Caco-2 (cell line): ENCODE measurements at regions not wholly inside any gene's neighbourhood (a gene's known extent, or its start where the extent isn't known, plus 50 kb on each side); places are given as distances from the start of the nearest gene placed in this dataset.

Experiments
- BruUV-seq: library from RNA; stranded (reverse); fragments of 400-500 nt; replicated peaks from 2 replicates; lab custom pipeline; 2021; lab: Mats Ljungman, UMichigan
- CTCF ChIA-PET: fragments of 300-600 bp; sonication (Branson Sonifier 250); formaldehyde crosslinking; loops from one replicate; lab custom pipeline; 2022; ENCODE audit warnings: antibody characterized with exemption; lab: Charles Lee
- POLR2A ChIA-PET: fragments of 300-600 bp; sonication (Branson Sonifier 250); formaldehyde crosslinking; loops from one replicate; lab custom pipeline; 2022; ENCODE audit warnings: antibody characterized with exemption; lab: Charles Lee
- DNase-seq, 2 experiments: peaks; one replicate each; pipeline versions ENCODE4 v3.0.0 to v3.0.0-alpha.2; 2020 to 2022
- H3K27me3 ChIP-seq: replicated peaks from 2 replicates; pipeline ENCODE4 v1.6.0; 2011; ENCODE audit warnings: low read length; ENCODE audit not compliant: control insufficient read depth, insufficient read depth
- H3K36me3 ChIP-seq: 2 replicates; pipeline ENCODE4 v1.5.1; 2011; ENCODE audit warnings: low read length; ENCODE audit not compliant: control insufficient read depth, insufficient read depth
- H3K4me1 ChIP-seq: fragments of 250-450 bp; sonication (Bioruptor Pico); 2 replicates; pipeline ENCODE4 v1.5.1; 2020; ENCODE audit warnings: mild to moderate bottlenecking
- H3K4me3 ChIP-seq: 2 replicates; pipeline ENCODE4 v1.5.1; 2011; ENCODE audit warnings: low read depth, mild to moderate bottlenecking, control low read depth, low read length
- H3K9me3 ChIP-seq: fragments of 250-450 bp; sonication (Bioruptor Pico); 2 replicates; pipeline ENCODE4 v1.5.1; 2020; ENCODE audit warnings: mild to moderate bottlenecking, moderate library complexity
- H3K27ac Mint-ChIP-seq: one replicate; pipeline ENCODE4 v1.8.0; 2022; ENCODE audit warnings: mixed read lengths; ENCODE audit not compliant: unreplicated experiment
- H3K27me3 Mint-ChIP-seq: one replicate; pipeline ENCODE4 v1.8.0; 2022; ENCODE audit warnings: mixed read lengths; ENCODE audit not compliant: insufficient read depth, unreplicated experiment
- H3K36me3 Mint-ChIP-seq: one replicate; pipeline ENCODE4 v1.8.0; 2022; ENCODE audit warnings: mild to moderate bottlenecking, mixed read lengths; ENCODE audit not compliant: insufficient read depth, unreplicated experiment
- H3K4me1 Mint-ChIP-seq: one replicate; pipeline ENCODE4 v1.8.0; 2022; ENCODE audit warnings: low read depth, mixed read lengths; ENCODE audit not compliant: unreplicated experiment
- H3K4me3 Mint-ChIP-seq: one replicate; pipeline ENCODE4 v1.8.0; 2022; ENCODE audit warnings: mild to moderate bottlenecking, moderate library complexity, mixed read lengths; ENCODE audit not compliant: unreplicated experiment
- H3K9me3 Mint-ChIP-seq: one replicate; pipeline ENCODE4 v1.8.0; 2022; ENCODE audit warnings: mixed read lengths; ENCODE audit not compliant: unreplicated experiment
- intact Hi-C: fragments of 100-400 bp; cut with micrococcal nuclease; formaldehyde crosslinking; loops from one replicate; pipeline ENCODE4 v1.10.0; 2022; ENCODE audit not compliant: unreplicated experiment
- TF ChIP-seq, protein P1 (sequence below), 2 experiments: fragments of 200-600 bp in 1 of 2; IDR thresholded peaks; 1 replicate in 1 of 2; 2 replicates in 1 of 2; pipeline versions ENCODE4 v1.5.1 to v1.8.0; 2011 to 2022; ENCODE audit warnings: antibody characterized with exemption in 1 of 2, control low read depth in 1 of 2, inconsistent platforms in 1 of 2, low read depth in 1 of 2, low read length in 1 of 2, mild to moderate bottlenecking in 1 of 2, moderate library complexity in 1 of 2; ENCODE audit not compliant: insufficient read depth in 1 of 2, severe bottlenecking in 1 of 2, unreplicated experiment in 1 of 2

DNA sequence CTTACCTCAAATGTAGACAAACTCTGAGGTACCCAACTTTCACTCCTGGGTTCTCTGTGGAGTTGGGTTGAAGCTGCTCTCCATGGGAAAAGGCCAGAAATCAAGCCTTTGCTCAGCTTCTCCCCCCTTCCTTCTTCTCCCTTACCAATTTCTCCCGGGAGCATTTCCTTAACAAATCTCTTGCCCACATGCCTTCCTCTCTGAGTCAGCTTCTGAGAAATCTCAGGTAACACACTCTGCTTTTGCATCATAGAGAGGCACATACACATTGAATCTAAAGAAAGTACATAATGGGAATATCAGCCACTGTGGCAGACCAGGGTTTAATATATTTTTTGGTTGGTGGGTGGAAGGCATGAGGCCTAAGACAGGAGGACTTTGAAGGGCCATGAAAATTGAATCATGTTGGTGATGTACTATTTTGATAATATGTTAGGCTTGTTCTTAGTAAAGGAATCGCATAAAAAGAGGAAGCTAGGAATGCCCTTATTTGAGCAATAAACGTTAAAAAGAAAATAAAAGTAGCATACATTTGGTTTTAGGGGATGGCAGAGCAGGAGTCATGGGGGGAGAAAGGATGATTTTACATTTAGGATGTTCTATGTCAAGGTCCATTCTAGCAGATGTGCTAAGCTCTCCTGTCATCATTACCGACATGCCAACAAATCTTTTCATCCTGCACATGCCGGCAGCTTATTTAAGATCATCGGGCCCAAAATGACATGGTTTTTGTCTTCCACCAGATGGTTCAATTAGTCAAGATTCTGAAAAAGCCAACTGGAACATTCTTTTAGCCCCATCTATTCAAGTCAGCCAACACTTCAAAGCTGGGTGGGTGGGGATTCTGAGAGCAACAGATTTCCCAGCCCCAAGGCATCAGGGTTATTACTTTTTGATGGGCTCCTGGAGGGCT is 199.5 kb upstream of the CLINT1 start:
- Mint-ChIP-seq H3K9me3 (no peaks in the 10 kb centered on the region), H3K27me3 (peaks cover 12% of the 10 kb centered on the region), H3K27ac (no peak overlapping the region), H3K36me3 (no peaks in the 10 kb centered on the region), H3K4me1 (no peaks in the 10 kb centered on the region), H3K4me3 (no peak overlapping the region)
- intact Hi-C loops = no loop called here
- H3K9me3 ChIP-seq = no peaks in the 10 kb centered on the region
- DNase-seq = no peak
- H3K36me3 ChIP-seq = no peaks in the 10 kb centered on the region
- no TSS peak for BruUV-seq
- H3K27me3 ChIP-seq = no peaks in the 10 kb centered on the region; the same call in 1 of the 2 replicates
- no peaks in the 10 kb centered on the region for H3K4me1 ChIP-seq
- TF ChIP-seq, protein P1, sequence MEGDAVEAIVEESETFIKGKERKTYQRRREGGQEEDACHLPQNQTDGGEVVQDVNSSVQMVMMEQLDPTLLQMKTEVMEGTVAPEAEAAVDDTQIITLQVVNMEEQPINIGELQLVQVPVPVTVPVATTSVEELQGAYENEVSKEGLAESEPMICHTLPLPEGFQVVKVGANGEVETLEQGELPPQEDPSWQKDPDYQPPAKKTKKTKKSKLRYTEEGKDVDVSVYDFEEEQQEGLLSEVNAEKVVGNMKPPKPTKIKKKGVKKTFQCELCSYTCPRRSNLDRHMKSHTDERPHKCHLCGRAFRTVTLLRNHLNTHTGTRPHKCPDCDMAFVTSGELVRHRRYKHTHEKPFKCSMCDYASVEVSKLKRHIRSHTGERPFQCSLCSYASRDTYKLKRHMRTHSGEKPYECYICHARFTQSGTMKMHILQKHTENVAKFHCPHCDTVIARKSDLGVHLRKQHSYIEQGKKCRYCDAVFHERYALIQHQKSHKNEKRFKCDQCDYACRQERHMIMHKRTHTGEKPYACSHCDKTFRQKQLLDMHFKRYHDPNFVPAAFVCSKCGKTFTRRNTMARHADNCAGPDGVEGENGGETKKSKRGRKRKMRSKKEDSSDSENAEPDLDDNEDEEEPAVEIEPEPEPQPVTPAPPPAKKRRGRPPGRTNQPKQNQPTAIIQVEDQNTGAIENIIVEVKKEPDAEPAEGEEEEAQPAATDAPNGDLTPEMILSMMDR (IDR thresholded peaks at IDR 0.05; ENCODE audit: insufficient read depth in 1 of 2, low read depth in 1 of 2, low read length in 1 of 2, severe bottlenecking in 1 of 2, unreplicated experiment in 1 of 2) = no peak
- POLR2A ChIA-PET = no interaction called here
- CTCF ChIA-PET = no interaction called here
- no peak overlapping the region for H3K4me3 ChIP-seq

DNA sequence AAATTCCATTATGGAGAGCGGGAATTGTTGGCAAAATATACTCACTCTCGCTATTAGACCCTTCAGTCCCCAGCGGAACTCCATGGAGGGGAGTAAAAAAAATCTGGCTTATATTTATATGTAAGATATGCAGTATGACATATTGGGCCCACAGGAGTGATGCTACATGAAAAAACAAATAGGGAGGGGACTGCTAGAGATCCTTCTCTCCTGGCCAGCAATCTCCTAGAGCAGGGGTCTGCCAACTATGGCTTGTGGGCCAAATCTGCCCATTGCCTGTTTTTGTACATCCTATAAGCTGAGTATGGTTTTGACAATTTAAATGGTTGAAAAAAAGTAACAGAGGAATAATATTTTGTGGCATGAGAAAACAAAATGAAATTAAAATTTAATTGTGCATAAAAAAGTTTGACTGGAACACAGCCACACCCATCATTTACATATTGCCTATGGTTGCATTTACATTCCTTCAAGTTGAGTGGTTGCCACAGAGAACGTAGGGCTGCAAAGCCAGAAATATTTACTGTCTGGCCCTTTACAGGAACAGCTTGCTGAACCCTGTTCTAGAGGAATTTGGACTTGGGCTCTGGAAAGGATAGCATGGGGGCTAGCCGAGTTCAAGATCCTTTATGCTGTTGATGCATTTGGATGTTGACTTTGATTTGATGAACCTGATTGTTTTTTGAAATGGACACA is 197.3 kb upstream of the CLINT1 start:
- H3K4me1 ChIP-seq = no peaks in the 10 kb centered on the region
- Mint-ChIP-seq H3K27ac (no peak overlapping the region), H3K27me3 (peaks cover 11% of the 10 kb centered on the region), H3K9me3 (no peaks in the 10 kb centered on the region), H3K4me3 (no peak overlapping the region), H3K36me3 (no peaks in the 10 kb centered on the region), H3K4me1 (no peaks in the 10 kb centered on the region)
- intact Hi-C loops = no loop called here
- H3K4me3 ChIP-seq = no peak overlapping the region
- ChIA-PET CTCF (no interaction called here), POLR2A (no interaction called here)
- no peaks in the 10 kb centered on the region for H3K36me3 ChIP-seq
- no TSS peak for BruUV-seq
- no peaks in the 10 kb centered on the region; the same call in 1 of the 2 replicates for H3K27me3 ChIP-seq
- TF ChIP-seq, protein P1 (IDR thresholded peaks at IDR 0.05; ENCODE audit: insufficient read depth in 1 of 2, low read depth in 1 of 2, low read length in 1 of 2, severe bottlenecking in 1 of 2, unreplicated experiment in 1 of 2) = no peak
- DNase-seq = no peak
- no peaks in the 10 kb centered on the region for H3K9me3 ChIP-seq

DNA sequence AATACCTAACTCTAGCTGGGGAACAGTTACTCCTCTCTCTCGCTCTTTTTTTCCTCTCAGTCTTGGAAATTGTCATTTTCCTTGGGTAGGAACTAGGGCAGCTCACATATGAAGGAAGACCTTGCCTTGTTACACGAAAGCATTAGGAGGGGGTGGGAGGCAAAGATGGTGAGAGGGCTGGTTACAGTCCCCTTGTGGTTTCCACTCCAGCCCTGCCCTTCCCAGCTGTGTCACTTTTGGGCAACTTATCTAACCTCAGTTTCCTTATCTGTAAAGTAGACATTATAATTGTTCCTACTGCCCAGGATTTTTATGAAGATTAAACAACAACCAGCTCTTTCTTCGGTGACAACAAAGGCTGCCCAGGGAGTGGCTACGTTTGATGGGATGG is 196.2 kb upstream of the CLINT1 start:
- no peak overlapping the region for H3K4me3 Mint-ChIP-seq
- H3K27ac Mint-ChIP-seq = no peak overlapping the region
- H3K4me1 Mint-ChIP-seq = no peaks in the 10 kb centered on the region
- no peak for DNase-seq
- intact Hi-C loops = no loop called here
- H3K9me3 Mint-ChIP-seq = no peaks in the 10 kb centered on the region
- H3K4me3 ChIP-seq = no peak overlapping the region
- H3K4me1 ChIP-seq = no peaks in the 10 kb centered on the region
- ChIA-PET CTCF (interaction anchor here (1.0 kb wide), 1 partner anchor 20 kb away, joined by 4 read pairs; no protein-coding TSS in a partner anchor), POLR2A (no interaction called here)
- H3K27me3 ChIP-seq = no peaks in the 10 kb centered on the region; the same call in 1 of the 2 replicates
- H3K9me3 ChIP-seq = no peaks in the 10 kb centered on the region
- H3K36me3 Mint-ChIP-seq = no peaks in the 10 kb centered on the region
- H3K27me3 Mint-ChIP-seq = peaks cover 9% of the 10 kb centered on the region
- no TSS peak for BruUV-seq
- TF ChIP-seq, protein P1 (IDR thresholded peaks at IDR 0.05; ENCODE audit: insufficient read depth in 1 of 2, low read depth in 1 of 2, low read length in 1 of 2, severe bottlenecking in 1 of 2, unreplicated experiment in 1 of 2) = no peak
- no peaks in the 10 kb centered on the region for H3K36me3 ChIP-seq
